Pancreas (tissue), 10 donors: ENCODE measurements at regions not wholly inside any gene's neighbourhood (a gene's known extent, or its start where the extent isn't known, plus 50 kb on each side); places are given as distances from the start of the nearest gene placed in this dataset.

Source experiments
- ATAC-seq, 4 donors: fragments of 200-7000 bp; cut with Tn5 transposase; one replicate each; pipeline versions ENCODE4 v1.8.0 to v1.9.1; 2020; ENCODE audit warnings: mild to moderate bottlenecking in 4 of 4, moderate library complexity in 4 of 4
- DNase-seq, 6 donors: peaks; one replicate each; pipeline ENCODE4 v3.0.0-alpha.2; 2020
- FAIRE-seq: peaks from 2 replicates; lab custom pipeline; 2012; peaks lifted over from hg19 to GRCh38; lab: Jason Lieb, UNC
- H3K27ac ChIP-seq, 4 donors: fragments of 200-600 bp; sonication (generic); 1 replicate in 3 of 4; 2 replicates in 1 of 4; pipeline versions ENCODE4 v1.5.0 to v1.8.0; 2020
- H3K27me3 ChIP-seq, 4 donors: fragments of 200-600 bp; one replicate each; pipeline ENCODE4 v1.8.0; 2021
- H3K36me3 ChIP-seq, 3 donors: fragments of 200-600 bp; sonication (generic) in 1 of 3; one replicate each; pipeline versions ENCODE4 v1.5.0 to v1.8.0; 2020 to 2021
- H3K4me1 ChIP-seq, 3 donors: fragments of 200-600 bp; one replicate each; pipeline ENCODE4 v1.8.0; 2021
- H3K4me3 ChIP-seq, 4 donors: fragments of 200-600 bp; sonication (generic) in 2 of 4; one replicate each; pipeline versions ENCODE4 v1.5.0 to v1.8.0; 2020 to 2021
- H3K9me3 ChIP-seq, 4 donors: fragments of 200-600 bp; one replicate each; pipeline ENCODE4 v1.8.0; 2021
- WGBS, 2 donors: extraction: QIAGEN DNeasy Blood & Tissue Kit; methylation state at CpG; one replicate each; pipeline ENCODE4 v1.1.7; 2013; 5-methylcytosine and 5-hydroxymethylcytosine counted together
- intact Hi-C, 3 donors: fragments of 100-400 bp; cut with DNase I; formaldehyde crosslinking; loops; one replicate each; pipeline versions ENCODE4 v1.11.1 to v1.14.2; 2022
- TF ChIP-seq, protein P1 (sequence below), 4 donors: fragments of 200-600 bp; sonication (generic) in 3 of 4; IDR thresholded peaks; one replicate each; pipeline versions ENCODE4 v1.5.0 to v1.8.0; 2021; ENCODE audit warnings: antibody characterized with exemption in 4 of 4
- donor health status: healthy with polysubstance abuse.
- donor health status: DM: no; HTN: no; CAD: no; lungs with moderate emphysema.
- donor health status: DM: no; HTN: no; CAD: no.
- donor health status: control.
- donor health status: control.
- donor health status: Bipolar disorder and iron deficiency.
- donor health status: DM: yes; HTN: yes; CAD: no.
- donor health status: DM: no; HTN: no; CAD: no.
- donor health status: DM: no; HTN: no; CAD: no.
- donor health status: DM: yes; HTN: yes; CAD: no.

DNA sequence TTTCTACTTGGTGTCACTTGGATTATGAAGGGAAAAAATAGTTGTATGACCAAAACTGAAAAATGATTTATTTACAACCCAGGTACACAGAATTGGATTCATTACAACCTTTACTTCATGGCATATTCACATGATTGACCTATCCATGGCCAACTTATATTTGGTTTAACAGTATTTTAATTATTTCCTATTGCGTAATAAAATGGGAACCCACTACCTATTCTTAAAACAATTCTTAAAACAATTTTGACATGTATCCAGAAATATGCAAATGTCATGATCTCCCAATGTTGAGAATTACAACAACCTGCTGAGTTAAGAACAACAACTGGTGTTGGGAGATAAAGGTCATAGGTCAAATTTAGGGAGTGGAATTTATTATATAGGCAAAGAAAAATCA lies 54.8 kb upstream of the DDX53 start:
- 92 to 93% methylated on average over 1 of the region's 1 CpG for WGBS, 2 donors
- DNase-seq, result no peak
- H3K4me3 ChIP-seq, result no peak overlapping the region
- TF ChIP-seq, protein P1, sequence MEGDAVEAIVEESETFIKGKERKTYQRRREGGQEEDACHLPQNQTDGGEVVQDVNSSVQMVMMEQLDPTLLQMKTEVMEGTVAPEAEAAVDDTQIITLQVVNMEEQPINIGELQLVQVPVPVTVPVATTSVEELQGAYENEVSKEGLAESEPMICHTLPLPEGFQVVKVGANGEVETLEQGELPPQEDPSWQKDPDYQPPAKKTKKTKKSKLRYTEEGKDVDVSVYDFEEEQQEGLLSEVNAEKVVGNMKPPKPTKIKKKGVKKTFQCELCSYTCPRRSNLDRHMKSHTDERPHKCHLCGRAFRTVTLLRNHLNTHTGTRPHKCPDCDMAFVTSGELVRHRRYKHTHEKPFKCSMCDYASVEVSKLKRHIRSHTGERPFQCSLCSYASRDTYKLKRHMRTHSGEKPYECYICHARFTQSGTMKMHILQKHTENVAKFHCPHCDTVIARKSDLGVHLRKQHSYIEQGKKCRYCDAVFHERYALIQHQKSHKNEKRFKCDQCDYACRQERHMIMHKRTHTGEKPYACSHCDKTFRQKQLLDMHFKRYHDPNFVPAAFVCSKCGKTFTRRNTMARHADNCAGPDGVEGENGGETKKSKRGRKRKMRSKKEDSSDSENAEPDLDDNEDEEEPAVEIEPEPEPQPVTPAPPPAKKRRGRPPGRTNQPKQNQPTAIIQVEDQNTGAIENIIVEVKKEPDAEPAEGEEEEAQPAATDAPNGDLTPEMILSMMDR (IDR thresholded peaks at IDR 0.05), result no peak
- H3K27ac ChIP-seq, result no peak overlapping the region
- no peaks in the 10 kb centered on the region for H3K4me1 ChIP-seq
- no peaks in the 10 kb centered on the region for H3K36me3 ChIP-seq
- H3K27me3 ChIP-seq, result peaks cover 0 to 5% (median 0%) of the 10 kb centered on the region in 4 donors
- H3K9me3 ChIP-seq, result no peaks in the 10 kb centered on the region
- ATAC-seq, result no peak
- intact Hi-C loops, result no loop called here
- FAIRE-seq, result no peak
